HG03565 (cell line): ENCODE measurements at regions not wholly inside any gene's neighbourhood (a gene's known extent, or its start where the extent isn't known, plus 50 kb on each side); places are given as distances from the start of the nearest gene placed in this dataset.
"Not testable (repeated sequence)": the region's sequence is repeated elsewhere in the genome, so short reads cannot be mapped to it uniquely, and the experiment has no call there.

Source experiments
- ATAC-seq: cut with Tn5 transposase; IDR thresholded peaks from one replicate; pipeline ENCODE4 v1.9.1; 2021; ENCODE audit warnings: mild to moderate bottlenecking, moderate library complexity; ENCODE audit not compliant: unreplicated experiment

- ATAC-seq: no peak
Observed at GRCh38 chr21:35451276-35451675, 402.2 kb upstream of the RUNX1 start.

GRCh38 chr21:35450830-35451229 lies 401.7 kb upstream of the RUNX1 start:
- ATAC-seq: no peak

GRCh38 chr21:35449846-35450245 lies 400.7 kb upstream of the RUNX1 start:
- ATAC-seq: no peak

GRCh38 chr21:35448876-35449599 lies 399.9 kb upstream of the RUNX1 start:
- no peak for ATAC-seq

GRCh38 chr21:35444391-35444790 lies 395.3 kb upstream of the RUNX1 start:
- no peak for ATAC-seq

- ATAC-seq: no peak
Observed at GRCh38 chr21:35441868-35442582, 392.9 kb upstream of the RUNX1 start.

GRCh38 chr21:35438643-35439404 lies 389.7 kb upstream of the RUNX1 start:
- peak; percentile 84 for ATAC-seq

- no peak for ATAC-seq
Observed at GRCh38 chr21:35437941-35438340, 388.8 kb upstream of the RUNX1 start.

GRCh38 chr21:35436899-35437298 lies 387.8 kb upstream of the RUNX1 start:
- ATAC-seq: no peak

- not testable (repeated sequence) for ATAC-seq
Observed at GRCh38 chr21:35432601-35433000, 383.5 kb upstream of the RUNX1 start.

- ATAC-seq: no peak
Observed at GRCh38 chr21:35430260-35430659, 381.2 kb upstream of the RUNX1 start.

GRCh38 chr21:35428937-35429336 lies 379.8 kb upstream of the RUNX1 start:
- no peak for ATAC-seq

GRCh38 chr21:35428489-35428888 lies 379.4 kb upstream of the RUNX1 start:
- no peak for ATAC-seq

GRCh38 chr21:35428001-35428320 lies 378.9 kb upstream of the RUNX1 start:
- ATAC-seq: no peak

- no peak for ATAC-seq
Observed at GRCh38 chr21:35427320-35428000, 378.4 kb upstream of the RUNX1 start.

- ATAC-seq: no peak
Observed at GRCh38 chr21:35426897-35427296, 377.8 kb upstream of the RUNX1 start.

GRCh38 chr21:35426469-35426868 lies 377.4 kb upstream of the RUNX1 start:
- ATAC-seq: no peak

- ATAC-seq: no peak
Observed at GRCh38 chr21:35424122-35424521, 375.0 kb upstream of the RUNX1 start.

- ATAC-seq: no peak
Observed at GRCh38 chr21:35423709-35424108, 374.6 kb upstream of the RUNX1 start.

GRCh38 chr21:35422011-35422410 lies 372.9 kb upstream of the RUNX1 start:
- ATAC-seq: no peak

- ATAC-seq: no peak
Observed at GRCh38 chr21:35421221-35421620, 372.1 kb upstream of the RUNX1 start.
